Type B pancreatic cell (in vitro differentiated cells): ENCODE measurements at regions not wholly inside any gene's neighbourhood (a gene's known extent, or its start where the extent isn't known, plus 50 kb on each side); places are given as distances from the start of the nearest gene placed in this dataset.

Source experiments
- DNase-seq: peaks from one replicate; pipeline ENCODE4 v3.0.0; 2021; ENCODE audit warnings: mixed read lengths; ENCODE audit not compliant: unreplicated experiment; ENCODE audit errors: extremely low spot score
- H3K27ac Mint-ChIP-seq: 2 replicates; pipeline ENCODE4 v1.8.0; 2021; ENCODE audit warnings: mild to moderate bottlenecking, mixed read lengths
- H3K27me3 Mint-ChIP-seq: 2 replicates; pipeline ENCODE4 v1.8.0; 2021; ENCODE audit warnings: mixed read lengths
- H3K36me3 Mint-ChIP-seq: 2 replicates; pipeline ENCODE4 v1.8.0; 2021; ENCODE audit warnings: mixed read lengths
- H3K4me1 Mint-ChIP-seq: one replicate; pipeline ENCODE4 v1.8.0; 2021; ENCODE audit warnings: mixed read lengths; ENCODE audit not compliant: unreplicated experiment
- H3K4me3 Mint-ChIP-seq: 2 replicates; pipeline ENCODE4 v1.8.0; 2021; ENCODE audit warnings: mild to moderate bottlenecking, mixed read lengths
- H3K9me3 Mint-ChIP-seq: 2 replicates; pipeline ENCODE4 v1.8.0; 2021; ENCODE audit warnings: mixed read lengths
- CTCF ChIP-seq: fragments of 200-600 bp; sonication (generic); conservative IDR thresholded peaks from 2 replicates; pipeline ENCODE4 v1.5.0; 2021; ENCODE audit warnings: antibody characterized with exemption, mild to moderate bottlenecking

GRCh38 chr1:67482733-67483482, 52.7 kb upstream of the SERBP1 start:
- DNase-seq = no peak
- peaks cover 4% of the 10 kb centered on the region for H3K27me3 Mint-ChIP-seq
- H3K4me3 Mint-ChIP-seq = no peak overlapping the region
- no peak for TF ChIP-seq CTCF
- H3K36me3 Mint-ChIP-seq = no peaks in the 10 kb centered on the region
- H3K4me1 Mint-ChIP-seq = peaks cover 23% of the 10 kb centered on the region
- no peak overlapping the region for H3K27ac Mint-ChIP-seq
- H3K9me3 Mint-ChIP-seq = peaks cover 5% of the 10 kb centered on the region

GRCh38 chr1:67484492-67484891, 54.3 kb upstream of the SERBP1 start:
- Mint-ChIP-seq H3K4me3 (no peak overlapping the region), H3K27me3 (peaks cover 4% of the 10 kb centered on the region), H3K36me3 (no peaks in the 10 kb centered on the region), H3K9me3 (peaks cover 5% of the 10 kb centered on the region), H3K4me1 (peaks cover 12% of the 10 kb centered on the region), H3K27ac (no peak overlapping the region)
- TF ChIP-seq CTCF = no peak
- no peak for DNase-seq

- Mint-ChIP-seq H3K9me3 (peaks cover 5% of the 10 kb centered on the region), H3K4me1 (peaks cover 11% of the 10 kb centered on the region), H3K4me3 (no peak overlapping the region), H3K27me3 (peaks cover 4% of the 10 kb centered on the region), H3K27ac (no peak overlapping the region), H3K36me3 (no peaks in the 10 kb centered on the region)
- TF ChIP-seq CTCF = no peak
- DNase-seq = no peak
These were observed 55.0 kb upstream of the SERBP1 start for GRCh38 chr1:67485046-67485811.

GRCh38 chr1:67489643-67490042, 59.4 kb upstream of the SERBP1 start:
- DNase-seq = no peak
- Mint-ChIP-seq H3K36me3 (no peaks in the 10 kb centered on the region), H3K9me3 (no peaks in the 10 kb centered on the region), H3K4me1 (peaks cover 7% of the 10 kb centered on the region), H3K27ac (no peak overlapping the region), H3K4me3 (no peak overlapping the region), H3K27me3 (peaks cover 4% of the 10 kb centered on the region)
- TF ChIP-seq CTCF = peak; percentile 37

GRCh38 chr1:67491280-67491679, 61.1 kb upstream of the SERBP1 start:
- Mint-ChIP-seq H3K27me3 (no peaks in the 10 kb centered on the region), H3K27ac (no peak overlapping the region), H3K4me1 (no peaks in the 10 kb centered on the region), H3K9me3 (no peaks in the 10 kb centered on the region), H3K36me3 (no peaks in the 10 kb centered on the region), H3K4me3 (no peak overlapping the region)
- DNase-seq = no peak
- TF ChIP-seq CTCF = no peak
